DMS153 treated with DMSO at 0.1 percent for 48 hours (cell line): ENCODE measurements at regions not wholly inside any gene's neighbourhood (a gene's known extent, or its start where the extent isn't known, plus 50 kb on each side); places are given as distances from the start of the nearest gene placed in this dataset.
A peak's percentile ranks its signal among the peaks of the same experiment; 100 is the strongest.
"Not testable (repeated sequence)": the region's sequence is repeated elsewhere in the genome, so short reads cannot be mapped to it uniquely, and the experiment has no call there.

ENCODE experiments used
- DNase-seq: peaks from one replicate; lab custom pipeline; 2025; ENCODE audit not compliant: unreplicated experiment; lab: John Stamatoyannopoulos, UW

- DNase-seq: no peak
These were observed 557.2 kb upstream of the ARID1B start for GRCh38 chr6:156219973-156220372.

GRCh38 chr6:156205678-156206077 is 571.5 kb upstream of the ARID1B start:
- DNase-seq: no peak

- no peak for DNase-seq
These were observed 578.0 kb upstream of the ARID1B start for GRCh38 chr6:156199182-156199581.

GRCh38 chr6:156197513-156197912 is 579.7 kb upstream of the ARID1B start:
- no peak for DNase-seq

- no peak for DNase-seq
These were observed 582.2 kb upstream of the ARID1B start for GRCh38 chr6:156194981-156195380.

GRCh38 chr6:156193381-156193780 is 583.8 kb upstream of the ARID1B start:
- DNase-seq: no peak

GRCh38 chr6:156191895-156192294 is 585.3 kb upstream of the ARID1B start:
- no peak for DNase-seq

GRCh38 chr6:156191390-156191789 is 585.8 kb upstream of the ARID1B start:
- DNase-seq: not testable (repeated sequence)

GRCh38 chr6:156190270-156190669 is 586.9 kb upstream of the ARID1B start:
- no peak for DNase-seq

GRCh38 chr6:156189714-156190113 is 587.5 kb upstream of the ARID1B start:
- DNase-seq: no peak

GRCh38 chr6:156189195-156189594 is 588.0 kb upstream of the ARID1B start:
- no peak for DNase-seq

- DNase-seq: no peak
These were observed 592.1 kb upstream of the ARID1B start for GRCh38 chr6:156185113-156185512.

GRCh38 chr6:156183678-156184077 is 593.5 kb upstream of the ARID1B start:
- DNase-seq: no peak

GRCh38 chr6:156182356-156182755 is 594.8 kb upstream of the ARID1B start:
- DNase-seq: no peak

- DNase-seq: no peak
These were observed 595.7 kb upstream of the ARID1B start for GRCh38 chr6:156181506-156181905.

GRCh38 chr6:156175971-156176421 is 601.2 kb upstream of the ARID1B start:
- peak; percentile 26 for DNase-seq

- DNase-seq: no peak
These were observed 601.7 kb upstream of the ARID1B start for GRCh38 chr6:156175433-156175832.

GRCh38 chr6:156174031-156174890 is 602.9 kb upstream of the ARID1B start:
- DNase-seq: no peak

- DNase-seq: no peak
These were observed 607.8 kb upstream of the ARID1B start for GRCh38 chr6:156169371-156169770.

- no peak for DNase-seq
These were observed 609.5 kb upstream of the ARID1B start for GRCh38 chr6:156167625-156168071.

- no peak for DNase-seq
These were observed 610.1 kb upstream of the ARID1B start for GRCh38 chr6:156167016-156167624.

GRCh38 chr6:156166093-156166492 is 611.1 kb upstream of the ARID1B start:
- DNase-seq: no peak
